Progenitor cell of endocrine pancreas (in vitro differentiated cells): ENCODE measurements at regions not wholly inside any gene's neighbourhood (a gene's known extent, or its start where the extent isn't known, plus 50 kb on each side); places are given as distances from the start of the nearest gene placed in this dataset.

ENCODE experiments used
- DNase-seq: peaks from one replicate; pipeline ENCODE4 v3.0.0; 2021; ENCODE audit warnings: low spot score; ENCODE audit not compliant: unreplicated experiment
- H3K27ac Mint-ChIP-seq: 2 replicates; pipeline ENCODE4 v1.8.0; 2021; ENCODE audit warnings: mild to moderate bottlenecking, moderate library complexity, mixed read lengths
- H3K27me3 Mint-ChIP-seq: 2 replicates; pipeline ENCODE4 v1.8.0; 2021; ENCODE audit warnings: mixed read lengths
- H3K36me3 Mint-ChIP-seq: 2 replicates; pipeline ENCODE4 v1.8.0; 2022; ENCODE audit warnings: mixed read lengths; ENCODE audit not compliant: insufficient read depth
- H3K4me1 Mint-ChIP-seq: 2 replicates; pipeline ENCODE4 v1.8.0; 2021; ENCODE audit warnings: low read depth, mixed read lengths
- H3K4me3 Mint-ChIP-seq: 2 replicates; pipeline ENCODE4 v1.8.0; 2021; ENCODE audit warnings: low read depth, mild to moderate bottlenecking, moderate library complexity, mixed read lengths
- H3K9me3 Mint-ChIP-seq: 2 replicates; pipeline ENCODE4 v1.8.0; 2021; ENCODE audit warnings: low read depth, mixed read lengths
- CTCF ChIP-seq: fragments of 200-600 bp; sonication (generic); IDR thresholded peaks from one replicate; pipeline ENCODE4 v1.5.0; 2021; ENCODE audit warnings: antibody characterized with exemption, mild to moderate bottlenecking; ENCODE audit not compliant: unreplicated experiment

- no peak overlapping the region for H3K4me3 Mint-ChIP-seq
- no peak overlapping the region for H3K27ac Mint-ChIP-seq
- no peaks in the 10 kb centered on the region for H3K36me3 Mint-ChIP-seq
- TF ChIP-seq CTCF: no peak
- DNase-seq: no peak
- no peaks in the 10 kb centered on the region for H3K27me3 Mint-ChIP-seq
- no peaks in the 10 kb centered on the region for H3K4me1 Mint-ChIP-seq
- no peaks in the 10 kb centered on the region for H3K9me3 Mint-ChIP-seq
These were observed 289.6 kb downstream of the KIF4B start for GRCh38 chr5:155303120-155303519.

GRCh38 chr5:155307229-155307628 is 293.7 kb downstream of the KIF4B start:
- Mint-ChIP-seq H3K27ac (no peak overlapping the region), H3K36me3 (no peaks in the 10 kb centered on the region), H3K9me3 (no peaks in the 10 kb centered on the region), H3K27me3 (no peaks in the 10 kb centered on the region), H3K4me1 (peaks cover 15% of the 10 kb centered on the region), H3K4me3 (no peak overlapping the region)
- no peak for DNase-seq
- TF ChIP-seq CTCF: no peak

- Mint-ChIP-seq H3K27me3 (no peaks in the 10 kb centered on the region), H3K27ac (no peak overlapping the region), H3K9me3 (no peaks in the 10 kb centered on the region), H3K4me1 (peaks cover 15% of the 10 kb centered on the region), H3K4me3 (no peak overlapping the region), H3K36me3 (no peaks in the 10 kb centered on the region)
- DNase-seq: no peak
- TF ChIP-seq CTCF: no peak
These were observed 294.7 kb downstream of the KIF4B start for GRCh38 chr5:155308289-155308688.

GRCh38 chr5:155309021-155309746 is 295.6 kb downstream of the KIF4B start:
- TF ChIP-seq CTCF: no peak
- Mint-ChIP-seq H3K4me1 (peaks cover 15% of the 10 kb centered on the region), H3K9me3 (no peaks in the 10 kb centered on the region), H3K4me3 (no peak overlapping the region), H3K36me3 (no peaks in the 10 kb centered on the region), H3K27me3 (no peaks in the 10 kb centered on the region), H3K27ac (no peak overlapping the region)
- DNase-seq: no peak

- no peaks in the 10 kb centered on the region for H3K27me3 Mint-ChIP-seq
- no peaks in the 10 kb centered on the region for H3K36me3 Mint-ChIP-seq
- DNase-seq: no peak
- no peaks in the 10 kb centered on the region for H3K9me3 Mint-ChIP-seq
- H3K27ac Mint-ChIP-seq: no peak overlapping the region
- H3K4me3 Mint-ChIP-seq: no peak overlapping the region
- peaks cover 15% of the 10 kb centered on the region for H3K4me1 Mint-ChIP-seq
- no peak for TF ChIP-seq CTCF
These were observed 298.2 kb downstream of the KIF4B start for GRCh38 chr5:155311721-155312120.
